IMR-90 (cell line): ENCODE measurements at regions not wholly inside any gene's neighbourhood (a gene's known extent, or its start where the extent isn't known, plus 50 kb on each side); places are given as distances from the start of the nearest gene placed in this dataset.

ENCODE experiments used
- BHLHE40 ChIP-seq: fragments of 150-350 bp; IDR thresholded peaks from 2 replicates; pipeline ENCODE4 v1.6.1; 2016; ENCODE audit warnings: mild to moderate bottlenecking, low read depth, low read length
- CEBPB ChIP-seq: IDR thresholded peaks from 2 replicates; pipeline ENCODE4 v1.6.1; 2012; ENCODE audit warnings: low read depth, low read length, improper control_type of control experiment
- FOS ChIP-seq: fragments of 150-350 bp; IDR thresholded peaks from 2 replicates; pipeline ENCODE4 v1.6.1; 2016; ENCODE audit warnings: low read depth, low read length
- MAFK ChIP-seq: IDR thresholded peaks from 2 replicates; pipeline ENCODE4 v1.6.1; 2012; ENCODE audit warnings: low read depth, low read length, improper control_type of control experiment
- MXI1 ChIP-seq: IDR thresholded peaks from 2 replicates; pipeline ENCODE4 v1.6.1; 2012; ENCODE audit warnings: low read depth, mild to moderate bottlenecking, low read length, moderate library complexity, borderline replicate concordance
- POLR2A ChIP-seq: IDR thresholded peaks from 2 replicates; pipeline ENCODE4 v1.6.1; 2012; ENCODE audit warnings: mild to moderate bottlenecking, low read depth, low read length
- RAD21 ChIP-seq: IDR thresholded peaks from 2 replicates; pipeline ENCODE4 v1.6.1; 2012; ENCODE audit warnings: low read length, improper control_type of control experiment
- RCOR1 ChIP-seq: IDR thresholded peaks from 2 replicates; pipeline ENCODE4 v1.6.1; 2012; ENCODE audit warnings: mild to moderate bottlenecking, low read length, improper control_type of control experiment; ENCODE audit not compliant: insufficient replicate concordance
- SMC3 ChIP-seq: fragments of 150-350 bp; IDR thresholded peaks from 2 replicates; pipeline ENCODE4 v1.6.1; 2016; ENCODE audit warnings: low read depth, mild to moderate bottlenecking, antibody characterized with exemption, low read length, moderate library complexity
- TF ChIP-seq, protein P1 (sequence below): conservative IDR thresholded peaks from 2 replicates; pipeline ENCODE4 v1.5.1; 2012; ENCODE audit warnings: mild to moderate bottlenecking, low read depth, low read length, improper control_type of control experiment
- TF ChIP-seq, protein P2 (sequence below): fragments of 150-350 bp; IDR thresholded peaks from 2 replicates; pipeline ENCODE4 v1.6.1; 2017; ENCODE audit warnings: mild to moderate bottlenecking, antibody characterized with exemption, low read length, low read depth
- TF ChIP-seq, protein P3 (sequence below): fragments of 150-350 bp; IDR thresholded peaks from 2 replicates; pipeline ENCODE4 v1.6.1; 2016; ENCODE audit warnings: low read depth, mild to moderate bottlenecking, low read length, moderate library complexity, borderline replicate concordance

- no peak for TF ChIP-seq MXI1
- TF ChIP-seq RAD21, result no peak
- TF ChIP-seq, protein P1, sequence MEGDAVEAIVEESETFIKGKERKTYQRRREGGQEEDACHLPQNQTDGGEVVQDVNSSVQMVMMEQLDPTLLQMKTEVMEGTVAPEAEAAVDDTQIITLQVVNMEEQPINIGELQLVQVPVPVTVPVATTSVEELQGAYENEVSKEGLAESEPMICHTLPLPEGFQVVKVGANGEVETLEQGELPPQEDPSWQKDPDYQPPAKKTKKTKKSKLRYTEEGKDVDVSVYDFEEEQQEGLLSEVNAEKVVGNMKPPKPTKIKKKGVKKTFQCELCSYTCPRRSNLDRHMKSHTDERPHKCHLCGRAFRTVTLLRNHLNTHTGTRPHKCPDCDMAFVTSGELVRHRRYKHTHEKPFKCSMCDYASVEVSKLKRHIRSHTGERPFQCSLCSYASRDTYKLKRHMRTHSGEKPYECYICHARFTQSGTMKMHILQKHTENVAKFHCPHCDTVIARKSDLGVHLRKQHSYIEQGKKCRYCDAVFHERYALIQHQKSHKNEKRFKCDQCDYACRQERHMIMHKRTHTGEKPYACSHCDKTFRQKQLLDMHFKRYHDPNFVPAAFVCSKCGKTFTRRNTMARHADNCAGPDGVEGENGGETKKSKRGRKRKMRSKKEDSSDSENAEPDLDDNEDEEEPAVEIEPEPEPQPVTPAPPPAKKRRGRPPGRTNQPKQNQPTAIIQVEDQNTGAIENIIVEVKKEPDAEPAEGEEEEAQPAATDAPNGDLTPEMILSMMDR, result no peak
- no peak for TF ChIP-seq POLR2A
- no peak for TF ChIP-seq SMC3
- TF ChIP-seq FOS, result no peak
- TF ChIP-seq, protein P2, sequence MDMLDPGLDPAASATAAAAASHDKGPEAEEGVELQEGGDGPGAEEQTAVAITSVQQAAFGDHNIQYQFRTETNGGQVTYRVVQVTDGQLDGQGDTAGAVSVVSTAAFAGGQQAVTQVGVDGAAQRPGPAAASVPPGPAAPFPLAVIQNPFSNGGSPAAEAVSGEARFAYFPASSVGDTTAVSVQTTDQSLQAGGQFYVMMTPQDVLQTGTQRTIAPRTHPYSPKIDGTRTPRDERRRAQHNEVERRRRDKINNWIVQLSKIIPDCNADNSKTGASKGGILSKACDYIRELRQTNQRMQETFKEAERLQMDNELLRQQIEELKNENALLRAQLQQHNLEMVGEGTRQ, result no peak
- no peak for TF ChIP-seq RCOR1
- TF ChIP-seq, protein P3, sequence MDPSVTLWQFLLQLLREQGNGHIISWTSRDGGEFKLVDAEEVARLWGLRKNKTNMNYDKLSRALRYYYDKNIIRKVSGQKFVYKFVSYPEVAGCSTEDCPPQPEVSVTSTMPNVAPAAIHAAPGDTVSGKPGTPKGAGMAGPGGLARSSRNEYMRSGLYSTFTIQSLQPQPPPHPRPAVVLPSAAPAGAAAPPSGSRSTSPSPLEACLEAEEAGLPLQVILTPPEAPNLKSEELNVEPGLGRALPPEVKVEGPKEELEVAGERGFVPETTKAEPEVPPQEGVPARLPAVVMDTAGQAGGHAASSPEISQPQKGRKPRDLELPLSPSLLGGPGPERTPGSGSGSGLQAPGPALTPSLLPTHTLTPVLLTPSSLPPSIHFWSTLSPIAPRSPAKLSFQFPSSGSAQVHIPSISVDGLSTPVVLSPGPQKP, result no peak
- no peak for TF ChIP-seq BHLHE40
- TF ChIP-seq MAFK, result no peak
- no peak for TF ChIP-seq CEBPB
Observed at GRCh38 chr22:44427611-44428470, 70.2 kb downstream of the RTL6 start.
